GM23338 (cell line): ENCODE measurements at regions not wholly inside any gene's neighbourhood (a gene's known extent, or its start where the extent isn't known, plus 50 kb on each side); places are given as distances from the start of the nearest gene placed in this dataset.

Experiments
- ATAC-seq: fragments of 200-7000 bp; cut with Tn5 transposase; 3 replicates; pipeline ENCODE4 v1.9.1; 2020
- DNase-seq: peaks from one replicate; pipeline ENCODE4 v3.0.0-alpha.2; 2015; ENCODE audit warnings: low spot score
- H2AFZ ChIP-seq: fragments of 200-600 bp; sonication (generic); 2 replicates; pipeline ENCODE4 v1.8.0; 2016; ENCODE audit warnings: antibody characterized with exemption, mild to moderate bottlenecking, moderate library complexity
- H3F3A ChIP-seq: fragments of 200-600 bp; sonication (generic); replicated peaks from 2 replicates; pipeline ENCODE4 v1.8.0; 2017; ENCODE audit warnings: antibody characterized with exemption, mixed run types, low read depth
- H3K27ac ChIP-seq: fragments of 200-600 bp; sonication (generic); 2 replicates; pipeline ENCODE4 v1.6.1; 2016; ENCODE audit warnings: low read depth
- H3K27me3 ChIP-seq: fragments of 200-600 bp; sonication (generic); 2 replicates; pipeline ENCODE4 v1.8.0; 2016; ENCODE audit warnings: mild to moderate bottlenecking, mixed run types, moderate library complexity; ENCODE audit not compliant: insufficient read depth
- H3K36me3 ChIP-seq: fragments of 200-600 bp; sonication (generic); 2 replicates; pipeline ENCODE4 v1.8.0; 2016; ENCODE audit warnings: mild to moderate bottlenecking; ENCODE audit not compliant: insufficient read depth
- H3K4me1 ChIP-seq: fragments of 200-600 bp; sonication (generic); 2 replicates; pipeline ENCODE4 v1.8.0; 2016; ENCODE audit warnings: mild to moderate bottlenecking, moderate library complexity; ENCODE audit not compliant: insufficient read depth
- H3K4me2 ChIP-seq: fragments of 200-600 bp; sonication (generic); 2 replicates; pipeline ENCODE4 v1.7.1; 2017; ENCODE audit warnings: mixed run types
- H3K4me3 ChIP-seq: fragments of 200-600 bp; sonication (generic); 2 replicates; pipeline ENCODE4 v1.6.1; 2016; ENCODE audit warnings: mixed run types
- H3K79me2 ChIP-seq: fragments of 200-600 bp; sonication (generic); replicated peaks from 2 replicates; pipeline ENCODE4 v1.8.0; 2017; ENCODE audit warnings: mild to moderate bottlenecking; ENCODE audit not compliant: insufficient read depth
- H3K9me2 ChIP-seq: fragments of 200-600 bp; sonication (generic); 2 replicates; pipeline ENCODE4 v1.8.0; 2017; ENCODE audit not compliant: insufficient read depth
- H4K20me1 ChIP-seq: fragments of 200-600 bp; sonication (generic); replicated peaks from 2 replicates; pipeline ENCODE4 v1.8.0; 2017; ENCODE audit warnings: mild to moderate bottlenecking; ENCODE audit not compliant: insufficient read depth
- H3K27ac Mint-ChIP-seq: 2 replicates; pipeline ENCODE4 v1.8.0; 2020; ENCODE audit warnings: inconsistent platforms, mild to moderate bottlenecking, moderate library complexity, mixed read lengths
- H3K27me3 Mint-ChIP-seq: 3 replicates; pipeline ENCODE4 v1.8.0; 2022; ENCODE audit warnings: low read depth, mild to moderate bottlenecking, moderate library complexity, mixed read lengths, inconsistent platforms; ENCODE audit not compliant: insufficient read depth, poor library complexity
- H3K36me3 Mint-ChIP-seq: 3 replicates; pipeline ENCODE4 v1.8.0; 2021; ENCODE audit warnings: low read depth, mild to moderate bottlenecking, inconsistent platforms, moderate library complexity, mixed read lengths
- H3K4me1 Mint-ChIP-seq: 3 replicates; pipeline ENCODE4 v1.8.0; 2020; ENCODE audit warnings: mild to moderate bottlenecking, inconsistent platforms, mixed read lengths
- H3K4me3 Mint-ChIP-seq: 3 replicates; pipeline ENCODE4 v1.8.0; 2021; ENCODE audit warnings: moderate library complexity, mild to moderate bottlenecking, inconsistent platforms, mixed read lengths
- H3K9me3 Mint-ChIP-seq: 3 replicates; pipeline ENCODE4 v1.8.0; 2020; ENCODE audit warnings: moderate library complexity, mild to moderate bottlenecking, inconsistent platforms, mixed read lengths
- CREB1 ChIP-seq: fragments of 250-450 bp; sonication (Bioruptor Pico); IDR thresholded peaks from 2 replicates; pipeline ENCODE4 v1.5.0; 2020; ENCODE audit warnings: low read depth, mild to moderate bottlenecking, moderate library complexity
- EZH2 ChIP-seq: fragments of 200-600 bp; sonication (generic); IDR thresholded peaks from one replicate; pipeline ENCODE4 v1.8.0; 2017; ENCODE audit warnings: antibody characterized with exemption, mild to moderate bottlenecking, low read depth; ENCODE audit not compliant: unreplicated experiment
- JUNB ChIP-seq: IDR thresholded peaks from one replicate; pipeline ENCODE4 v1.6.1; 2016; ENCODE audit warnings: antibody characterized with exemption; ENCODE audit not compliant: unreplicated experiment
- NANOG ChIP-seq: IDR thresholded peaks from 2 replicates; pipeline ENCODE4 v1.6.1; 2016; ENCODE audit warnings: antibody characterized with exemption, borderline replicate concordance
- POLR2AphosphoS5 ChIP-seq: IDR thresholded peaks from 2 replicates; pipeline ENCODE4 v1.6.1; 2016; ENCODE audit warnings: antibody characterized with exemption, low read depth
- STAT1 ChIP-seq: IDR thresholded peaks from one replicate; pipeline ENCODE4 v1.6.1; 2016; ENCODE audit warnings: antibody characterized with exemption; ENCODE audit not compliant: unreplicated experiment
- ZNF114 ChIP-seq: fragments of 250-450 bp; sonication (Bioruptor Pico); IDR thresholded peaks from 2 replicates; pipeline ENCODE4 v1.5.0; 2020; ENCODE audit warnings: mild to moderate bottlenecking, moderate library complexity
- ZNF331 ChIP-seq: fragments of 250-450 bp; sonication (Bioruptor Pico); IDR thresholded peaks from 2 replicates; pipeline ENCODE4 v1.5.0; 2020; ENCODE audit warnings: low read depth, mild to moderate bottlenecking, moderate library complexity
- TF ChIP-seq, protein P1 (sequence below), 2 experiments: fragments of 200-600 bp in 1 of 2; sonication (generic) in 1 of 2; conservative IDR thresholded peaks; 2 replicates each; pipeline versions ENCODE4 v1.5.1 to v1.6.1; 2016 to 2017; ENCODE audit warnings: antibody characterized with exemption in 2 of 2, low read depth in 2 of 2, mild to moderate bottlenecking in 2 of 2, moderate library complexity in 1 of 2
- TF ChIP-seq, protein P2 (sequence below): fragments of 250-450 bp; sonication (Bioruptor Pico); IDR thresholded peaks from 2 replicates; pipeline ENCODE4 v1.5.0; 2020; ENCODE audit warnings: mild to moderate bottlenecking, moderate library complexity
- TF ChIP-seq, protein P3 (sequence below): IDR thresholded peaks from 2 replicates; pipeline ENCODE4 v1.6.1; 2016; ENCODE audit warnings: antibody characterized with exemption

GRCh38 chr5:89584339-89584956 lies 701.5 kb upstream of the MEF2C start (continued):
- TF ChIP-seq ZNF114 (CRISPR knock-in tag) (no peak), EZH2 (no peak), STAT1 (no peak), POLR2AphosphoS5 (no peak), NANOG (no peak)

DNA sequence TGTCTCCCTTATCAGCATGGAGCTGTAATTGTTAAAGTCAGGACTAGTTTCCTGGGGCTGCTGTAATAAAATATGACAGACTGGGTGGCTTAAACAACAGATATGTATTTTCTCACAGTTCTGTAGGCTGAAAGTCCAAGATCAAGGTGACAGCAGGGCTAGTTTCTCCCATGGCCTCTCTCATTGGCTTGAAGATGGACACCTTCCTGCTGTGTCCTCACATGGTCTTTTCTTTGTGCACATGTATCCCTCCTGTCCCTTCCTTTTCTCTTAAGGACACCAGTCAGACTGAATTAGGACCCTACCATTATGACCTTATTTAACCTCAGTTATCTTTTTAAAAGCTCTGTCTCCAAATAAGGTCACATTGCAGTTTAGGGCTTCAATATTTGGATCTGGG lies 700.5 kb upstream of the MEF2C start:
- H3K27me3 ChIP-seq, result no peaks in the 10 kb centered on the region
- no peak overlapping the region for H3K4me3 Mint-ChIP-seq
- ATAC-seq (no peak), DNase-seq (no peak)
- H3K9me2 ChIP-seq, result peaks cover 6% of the 10 kb centered on the region; the same call in 1 of the 2 replicates
- no peaks in the 10 kb centered on the region for H3K36me3 Mint-ChIP-seq
- peaks cover 2% of the 10 kb centered on the region for H3K27me3 Mint-ChIP-seq
- H3F3A ChIP-seq, result no peaks in the 10 kb centered on the region
- TF ChIP-seq EZH2, result no peak
- no peak for TF ChIP-seq STAT1
- TF ChIP-seq, protein P1, sequence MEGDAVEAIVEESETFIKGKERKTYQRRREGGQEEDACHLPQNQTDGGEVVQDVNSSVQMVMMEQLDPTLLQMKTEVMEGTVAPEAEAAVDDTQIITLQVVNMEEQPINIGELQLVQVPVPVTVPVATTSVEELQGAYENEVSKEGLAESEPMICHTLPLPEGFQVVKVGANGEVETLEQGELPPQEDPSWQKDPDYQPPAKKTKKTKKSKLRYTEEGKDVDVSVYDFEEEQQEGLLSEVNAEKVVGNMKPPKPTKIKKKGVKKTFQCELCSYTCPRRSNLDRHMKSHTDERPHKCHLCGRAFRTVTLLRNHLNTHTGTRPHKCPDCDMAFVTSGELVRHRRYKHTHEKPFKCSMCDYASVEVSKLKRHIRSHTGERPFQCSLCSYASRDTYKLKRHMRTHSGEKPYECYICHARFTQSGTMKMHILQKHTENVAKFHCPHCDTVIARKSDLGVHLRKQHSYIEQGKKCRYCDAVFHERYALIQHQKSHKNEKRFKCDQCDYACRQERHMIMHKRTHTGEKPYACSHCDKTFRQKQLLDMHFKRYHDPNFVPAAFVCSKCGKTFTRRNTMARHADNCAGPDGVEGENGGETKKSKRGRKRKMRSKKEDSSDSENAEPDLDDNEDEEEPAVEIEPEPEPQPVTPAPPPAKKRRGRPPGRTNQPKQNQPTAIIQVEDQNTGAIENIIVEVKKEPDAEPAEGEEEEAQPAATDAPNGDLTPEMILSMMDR (conservative IDR thresholded peaks at IDR 0.05; ENCODE audit: low read depth in 2 of 2), result no peak
- TF ChIP-seq CREB1 (CRISPR knock-in tag), result no peak
- TF ChIP-seq, protein P2, sequence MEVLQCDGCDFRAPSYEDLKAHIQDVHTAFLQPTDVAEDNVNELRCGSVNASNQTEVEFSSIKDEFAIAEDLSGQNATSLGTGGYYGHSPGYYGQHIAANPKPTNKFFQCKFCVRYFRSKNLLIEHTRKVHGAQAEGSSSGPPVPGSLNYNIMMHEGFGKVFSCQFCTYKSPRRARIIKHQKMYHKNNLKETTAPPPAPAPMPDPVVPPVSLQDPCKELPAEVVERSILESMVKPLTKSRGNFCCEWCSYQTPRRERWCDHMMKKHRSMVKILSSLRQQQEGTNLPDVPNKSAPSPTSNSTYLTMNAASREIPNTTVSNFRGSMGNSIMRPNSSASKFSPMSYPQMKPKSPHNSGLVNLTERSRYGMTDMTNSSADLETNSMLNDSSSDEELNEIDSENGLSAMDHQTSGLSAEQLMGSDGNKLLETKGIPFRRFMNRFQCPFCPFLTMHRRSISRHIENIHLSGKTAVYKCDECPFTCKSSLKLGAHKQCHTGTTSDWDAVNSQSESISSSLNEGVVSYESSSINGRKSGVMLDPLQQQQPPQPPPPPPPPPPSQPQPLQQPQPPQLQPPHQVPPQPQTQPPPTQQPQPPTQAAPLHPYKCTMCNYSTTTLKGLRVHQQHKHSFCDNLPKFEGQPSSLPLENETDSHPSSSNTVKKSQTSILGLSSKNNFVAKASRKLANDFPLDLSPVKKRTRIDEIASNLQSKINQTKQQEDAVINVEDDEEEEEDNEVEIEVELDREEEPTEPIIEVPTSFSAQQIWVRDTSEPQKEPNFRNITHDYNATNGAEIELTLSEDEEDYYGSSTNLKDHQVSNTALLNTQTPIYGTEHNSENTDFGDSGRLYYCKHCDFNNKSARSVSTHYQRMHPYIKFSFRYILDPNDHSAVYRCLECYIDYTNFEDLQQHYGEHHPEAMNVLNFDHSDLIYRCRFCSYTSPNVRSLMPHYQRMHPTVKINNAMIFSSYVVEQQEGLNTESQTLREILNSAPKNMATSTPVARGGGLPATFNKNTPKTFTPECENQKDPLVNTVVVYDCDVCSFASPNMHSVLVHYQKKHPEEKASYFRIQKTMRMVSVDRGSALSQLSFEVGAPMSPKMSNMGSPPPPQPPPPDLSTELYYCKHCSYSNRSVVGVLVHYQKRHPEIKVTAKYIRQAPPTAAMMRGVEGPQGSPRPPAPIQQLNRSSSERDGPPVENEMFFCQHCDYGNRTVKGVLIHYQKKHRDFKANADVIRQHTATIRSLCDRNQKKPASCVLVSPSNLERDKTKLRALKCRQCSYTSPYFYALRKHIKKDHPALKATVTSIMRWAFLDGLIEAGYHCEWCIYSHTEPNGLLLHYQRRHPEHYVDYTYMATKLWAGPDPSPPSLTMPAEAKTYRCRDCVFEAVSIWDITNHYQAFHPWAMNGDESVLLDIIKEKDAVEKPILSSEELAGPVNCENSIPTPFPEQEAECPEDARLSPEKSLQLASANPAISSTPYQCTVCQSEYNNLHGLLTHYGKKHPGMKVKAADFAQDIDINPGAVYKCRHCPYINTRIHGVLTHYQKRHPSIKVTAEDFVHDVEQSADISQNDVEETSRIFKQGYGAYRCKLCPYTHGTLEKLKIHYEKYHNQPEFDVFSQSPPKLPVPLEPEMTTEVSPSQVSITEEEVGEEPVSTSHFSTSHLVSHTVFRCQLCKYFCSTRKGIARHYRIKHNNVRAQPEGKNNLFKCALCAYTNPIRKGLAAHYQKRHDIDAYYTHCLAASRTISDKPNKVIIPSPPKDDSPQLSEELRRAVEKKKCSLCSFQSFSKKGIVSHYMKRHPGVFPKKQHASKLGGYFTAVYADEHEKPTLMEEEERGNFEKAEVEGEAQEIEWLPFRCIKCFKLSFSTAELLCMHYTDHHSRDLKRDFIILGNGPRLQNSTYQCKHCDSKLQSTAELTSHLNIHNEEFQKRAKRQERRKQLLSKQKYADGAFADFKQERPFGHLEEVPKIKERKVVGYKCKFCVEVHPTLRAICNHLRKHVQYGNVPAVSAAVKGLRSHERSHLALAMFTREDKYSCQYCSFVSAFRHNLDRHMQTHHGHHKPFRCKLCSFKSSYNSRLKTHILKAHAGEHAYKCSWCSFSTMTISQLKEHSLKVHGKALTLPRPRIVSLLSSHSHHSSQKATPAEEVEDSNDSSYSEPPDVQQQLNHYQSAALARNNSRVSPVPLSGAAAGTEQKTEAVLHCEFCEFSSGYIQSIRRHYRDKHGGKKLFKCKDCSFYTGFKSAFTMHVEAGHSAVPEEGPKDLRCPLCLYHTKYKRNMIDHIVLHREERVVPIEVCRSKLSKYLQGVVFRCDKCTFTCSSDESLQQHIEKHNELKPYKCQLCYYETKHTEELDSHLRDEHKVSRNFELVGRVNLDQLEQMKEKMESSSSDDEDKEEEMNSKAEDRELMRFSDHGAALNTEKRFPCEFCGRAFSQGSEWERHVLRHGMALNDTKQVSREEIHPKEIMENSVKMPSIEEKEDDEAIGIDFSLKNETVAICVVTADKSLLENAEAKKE (CRISPR knock-in tag), result no peak
- TF ChIP-seq JUNB, result no peak
- TF ChIP-seq, protein P3, sequence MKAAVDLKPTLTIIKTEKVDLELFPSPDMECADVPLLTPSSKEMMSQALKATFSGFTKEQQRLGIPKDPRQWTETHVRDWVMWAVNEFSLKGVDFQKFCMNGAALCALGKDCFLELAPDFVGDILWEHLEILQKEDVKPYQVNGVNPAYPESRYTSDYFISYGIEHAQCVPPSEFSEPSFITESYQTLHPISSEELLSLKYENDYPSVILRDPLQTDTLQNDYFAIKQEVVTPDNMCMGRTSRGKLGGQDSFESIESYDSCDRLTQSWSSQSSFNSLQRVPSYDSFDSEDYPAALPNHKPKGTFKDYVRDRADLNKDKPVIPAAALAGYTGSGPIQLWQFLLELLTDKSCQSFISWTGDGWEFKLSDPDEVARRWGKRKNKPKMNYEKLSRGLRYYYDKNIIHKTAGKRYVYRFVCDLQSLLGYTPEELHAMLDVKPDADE, result no peak
- TF ChIP-seq ZNF331 (CRISPR knock-in tag), result no peak
- TF ChIP-seq NANOG, result no peak
- TF ChIP-seq POLR2AphosphoS5, result no peak
- H3K4me3 ChIP-seq, result no peak overlapping the region
- peaks cover 16% of the 10 kb centered on the region for H3K4me1 ChIP-seq
- H3K27ac Mint-ChIP-seq, result no peak overlapping the region
- no peaks in the 10 kb centered on the region for H3K36me3 ChIP-seq
- no peak overlapping the region for H3K4me2 ChIP-seq
- H3K27ac ChIP-seq, result no peak overlapping the region
- H3K79me2 ChIP-seq, result no peaks in the 10 kb centered on the region
- H4K20me1 ChIP-seq, result no peaks in the 10 kb centered on the region
- H3K4me1 Mint-ChIP-seq, result peaks cover 12% of the 10 kb centered on the region
- H3K9me3 Mint-ChIP-seq, result 0 out of 3 replicates have a peak, but pooled peaks cover 3% of the 10 kb centered on the region
- H2AFZ ChIP-seq, result no peak overlapping the region
